D721Med (cell line): ENCODE measurements at regions not wholly inside any gene's neighbourhood (a gene's known extent, or its start where the extent isn't known, plus 50 kb on each side); places are given as distances from the start of the nearest gene placed in this dataset.

Experiments used
- DNase-seq: peaks from one replicate; pipeline ENCODE4 v3.0.0; 2011; ENCODE audit warnings: low spot score; ENCODE audit not compliant: insufficient read length
- FAIRE-seq: peaks from 2 replicates; lab custom pipeline; 2011; peaks lifted over from hg19 to GRCh38; lab: Jason Lieb, UNC
- CTCF ChIP-seq: IDR thresholded peaks from 2 replicates; pipeline ENCODE4 v1.5.1; 2012; ENCODE audit warnings: mild to moderate bottlenecking, control low read depth; ENCODE audit not compliant: insufficient read depth; ENCODE audit errors: missing control alignments

- no peak for DNase-seq
- TF ChIP-seq CTCF = no peak
These were observed 72.6 kb upstream of the INSIG1 start for GRCh38 chr7:155225095-155225494.

GRCh38 chr7:155225516-155225915, 72.2 kb upstream of the INSIG1 start:
- TF ChIP-seq CTCF = no peak
- no peak for DNase-seq
- no peak for FAIRE-seq

More at GRCh38 chr7:155225095-155225494, 72.6 kb upstream of the INSIG1 start:
- FAIRE-seq = no peak

- no peak for TF ChIP-seq CTCF
- DNase-seq (no peak), FAIRE-seq (no peak)
These were observed 71.2 kb upstream of the INSIG1 start for GRCh38 chr7:155226261-155227003.

- no peak for TF ChIP-seq CTCF
- FAIRE-seq = no peak
- DNase-seq = no peak
These were observed 70.5 kb upstream of the INSIG1 start for GRCh38 chr7:155227004-155227787.

- no peak for TF ChIP-seq CTCF
- no peak for FAIRE-seq
- DNase-seq = no peak
These were observed 69.8 kb upstream of the INSIG1 start for GRCh38 chr7:155227788-155228458.

- TF ChIP-seq CTCF = no peak
- DNase-seq = no peak
- no peak for FAIRE-seq
These were observed 69.2 kb upstream of the INSIG1 start for GRCh38 chr7:155228459-155228845.

GRCh38 chr7:155228894-155229293, 68.8 kb upstream of the INSIG1 start:
- DNase-seq = no peak

More at GRCh38 chr7:155228894-155229293, 68.8 kb upstream of the INSIG1 start:
- FAIRE-seq = no peak
- no peak for TF ChIP-seq CTCF
